Breast epithelium (tissue), 4 donors: ENCODE measurements at regions not wholly inside any gene's neighbourhood (a gene's known extent, or its start where the extent isn't known, plus 50 kb on each side); places are given as distances from the start of the nearest gene placed in this dataset.

Experiments used
- DNase-seq, 2 donors: peaks; one replicate each; pipeline ENCODE4 v3.0.0-alpha.2; 2019; ENCODE audit warnings: low spot score in 2 of 2
- H3K27ac ChIP-seq, 2 donors: fragments of 200-600 bp; sonication (generic) in 1 of 2; one replicate each; pipeline ENCODE4 v1.5.1; 2016 to 2019; ENCODE audit warnings: mild to moderate bottlenecking in 1 of 2
- H3K27me3 ChIP-seq, 2 donors: fragments of 200-600 bp; sonication (generic) in 1 of 2; one replicate each; pipeline versions ENCODE4 v1.5.1 to v1.6.0; 2017 to 2019; ENCODE audit warnings: control low read depth in 1 of 2, mild to moderate bottlenecking in 1 of 2
- H3K36me3 ChIP-seq: fragments of 200-600 bp; one replicate; pipeline ENCODE4 v1.5.1; 2019
- H3K4me1 ChIP-seq, 2 donors: fragments of 200-600 bp; sonication (generic); one replicate each; pipeline ENCODE4 v1.5.1; 2016 to 2019; ENCODE audit warnings: control low read depth in 1 of 2
- H3K4me3 ChIP-seq, 3 donors: fragments of 200-600 bp; sonication (generic); 1 replicate in 2 of 3; 2 replicates in 1 of 3; pipeline ENCODE4 v1.5.1; 2016 to 2019; ENCODE audit warnings: mild to moderate bottlenecking in 3 of 3, moderate library complexity in 2 of 3
- H3K9me3 ChIP-seq, 2 donors: fragments of 200-600 bp; sonication (generic) in 1 of 2; one replicate each; pipeline ENCODE4 v1.5.1; 2016 to 2019; ENCODE audit warnings: control low read depth in 1 of 2
- POLR2A ChIP-seq: fragments of 450-650 bp; IDR thresholded peaks from one replicate; pipeline ENCODE4 v1.6.1; 2016; ENCODE audit warnings: antibody characterized with exemption, mild to moderate bottlenecking, moderate library complexity
- POLR2AphosphoS5 ChIP-seq, 3 donors: sonication (generic); formaldehyde crosslinking; IDR thresholded peaks; one replicate each; pipeline ENCODE4 v1.6.1; 2017; ENCODE audit warnings: antibody characterized with exemption in 3 of 3
- intact Hi-C: fragments of 100-400 bp; cut with DNase I; formaldehyde crosslinking; loops from one replicate; pipeline ENCODE4 v1.15.1; 2023; ENCODE audit warnings: low total_unique reads
- TF ChIP-seq, protein P1 (sequence below), 3 donors: fragments of 450-650 bp; IDR thresholded peaks; one replicate each; pipeline ENCODE4 v1.5.1; 2016 to 2017; ENCODE audit warnings: antibody characterized with exemption in 3 of 3, mild to moderate bottlenecking in 3 of 3, moderate library complexity in 3 of 3

DNA sequence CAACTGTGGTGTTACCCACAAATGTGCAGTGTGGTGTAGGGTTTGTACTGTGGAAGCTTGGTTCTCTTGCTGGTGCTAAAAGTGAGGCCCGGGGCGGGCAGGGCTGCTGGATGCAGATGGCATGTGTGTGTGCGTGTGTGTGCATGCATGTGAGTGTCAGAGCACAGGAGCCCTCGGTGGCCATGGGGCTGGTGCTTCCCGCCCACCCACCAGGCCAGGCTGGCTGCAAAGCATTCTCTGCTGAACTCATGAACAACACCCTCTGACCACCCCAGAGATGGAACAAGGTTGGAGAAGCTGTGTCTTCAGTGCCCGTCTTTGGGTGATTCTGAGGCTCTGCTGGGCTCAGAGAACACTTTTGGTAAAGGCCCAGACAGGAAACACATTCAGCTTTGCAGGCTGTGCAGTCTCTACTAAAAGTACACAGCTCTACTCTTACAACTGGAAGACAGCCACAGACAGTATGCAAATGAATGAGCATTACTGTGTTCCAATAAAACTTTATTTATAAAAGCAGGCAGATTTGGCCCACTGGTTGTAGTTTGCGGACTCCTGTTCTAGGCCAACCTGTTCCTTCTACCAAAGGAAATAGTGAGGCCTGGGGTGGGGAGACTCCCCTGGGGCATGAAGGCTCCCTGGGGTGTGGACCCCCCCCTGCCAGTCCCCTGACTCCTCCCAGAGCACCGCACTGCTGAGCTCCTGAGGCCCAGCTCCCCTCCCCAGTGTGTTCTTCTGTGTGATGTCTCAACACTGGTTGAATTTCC, 225.3 kb upstream of the HDAC4 start:
- H3K9me3 ChIP-seq, result no peaks in the 10 kb centered on the region
- intact Hi-C loops, result no loop called here
- H3K4me3 ChIP-seq, result no peak overlapping the region
- no peak overlapping the region for H3K27ac ChIP-seq
- H3K36me3 ChIP-seq, result no peaks in the 10 kb centered on the region
- TF ChIP-seq POLR2AphosphoS5 (IDR thresholded peaks at IDR 0.05), result no peak
- TF ChIP-seq POLR2A, result no peak
- TF ChIP-seq, protein P1, sequence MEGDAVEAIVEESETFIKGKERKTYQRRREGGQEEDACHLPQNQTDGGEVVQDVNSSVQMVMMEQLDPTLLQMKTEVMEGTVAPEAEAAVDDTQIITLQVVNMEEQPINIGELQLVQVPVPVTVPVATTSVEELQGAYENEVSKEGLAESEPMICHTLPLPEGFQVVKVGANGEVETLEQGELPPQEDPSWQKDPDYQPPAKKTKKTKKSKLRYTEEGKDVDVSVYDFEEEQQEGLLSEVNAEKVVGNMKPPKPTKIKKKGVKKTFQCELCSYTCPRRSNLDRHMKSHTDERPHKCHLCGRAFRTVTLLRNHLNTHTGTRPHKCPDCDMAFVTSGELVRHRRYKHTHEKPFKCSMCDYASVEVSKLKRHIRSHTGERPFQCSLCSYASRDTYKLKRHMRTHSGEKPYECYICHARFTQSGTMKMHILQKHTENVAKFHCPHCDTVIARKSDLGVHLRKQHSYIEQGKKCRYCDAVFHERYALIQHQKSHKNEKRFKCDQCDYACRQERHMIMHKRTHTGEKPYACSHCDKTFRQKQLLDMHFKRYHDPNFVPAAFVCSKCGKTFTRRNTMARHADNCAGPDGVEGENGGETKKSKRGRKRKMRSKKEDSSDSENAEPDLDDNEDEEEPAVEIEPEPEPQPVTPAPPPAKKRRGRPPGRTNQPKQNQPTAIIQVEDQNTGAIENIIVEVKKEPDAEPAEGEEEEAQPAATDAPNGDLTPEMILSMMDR (IDR thresholded peaks at IDR 0.05), result no peak
- DNase-seq, result no peak
- H3K27me3 ChIP-seq, result no peaks in the 10 kb centered on the region
- H3K4me1 ChIP-seq, result no peaks in the 10 kb centered on the region

- intact Hi-C loops, result no loop called here
- Histone ChIP-seq H3K9me3 (no peaks in the 10 kb centered on the region), H3K36me3 (no peaks in the 10 kb centered on the region), H3K4me3 (no peak overlapping the region), H3K27ac (no peak overlapping the region), H3K27me3 (no peaks in the 10 kb centered on the region), H3K4me1 (no peaks in the 10 kb centered on the region)
- no peak for TF ChIP-seq POLR2AphosphoS5 (IDR thresholded peaks at IDR 0.05)
- TF ChIP-seq POLR2A, result no peak
- TF ChIP-seq, protein P1 (IDR thresholded peaks at IDR 0.05), result no peak
- DNase-seq, result no peak
Observed at GRCh38 chr2:239625156-239625845, 224.5 kb upstream of the HDAC4 start.

GRCh38 chr2:239621611-239622010, 220.8 kb upstream of the HDAC4 start:
- Histone ChIP-seq H3K36me3 (no peaks in the 10 kb centered on the region), H3K4me3 (no peak overlapping the region), H3K4me1 (no peaks in the 10 kb centered on the region), H3K27ac (no peak overlapping the region), H3K9me3 (peaks cover 0 to 7% of the 10 kb centered on the region in 2 donors), H3K27me3 (no peaks in the 10 kb centered on the region)
- TF ChIP-seq, protein P1 (IDR thresholded peaks at IDR 0.05), result no peak
- TF ChIP-seq POLR2AphosphoS5 (IDR thresholded peaks at IDR 0.05) (no peak), POLR2A (no peak)
- DNase-seq, result no peak
- intact Hi-C loops, result no loop called here

- intact Hi-C loops, result no loop called here
- Histone ChIP-seq H3K36me3 (no peaks in the 10 kb centered on the region), H3K4me1 (no peaks in the 10 kb centered on the region), H3K27me3 (no peaks in the 10 kb centered on the region), H3K4me3 (no peak overlapping the region), H3K9me3 (peaks cover 0 to 14% of the 10 kb centered on the region in 2 donors), H3K27ac (no peak overlapping the region)
- TF ChIP-seq POLR2AphosphoS5 (IDR thresholded peaks at IDR 0.05), result no peak
- TF ChIP-seq POLR2A, result no peak
- TF ChIP-seq, protein P1 (IDR thresholded peaks at IDR 0.05), result no peak
- no peak for DNase-seq
Observed at GRCh38 chr2:239619369-239619768, 218.5 kb upstream of the HDAC4 start.

DNA sequence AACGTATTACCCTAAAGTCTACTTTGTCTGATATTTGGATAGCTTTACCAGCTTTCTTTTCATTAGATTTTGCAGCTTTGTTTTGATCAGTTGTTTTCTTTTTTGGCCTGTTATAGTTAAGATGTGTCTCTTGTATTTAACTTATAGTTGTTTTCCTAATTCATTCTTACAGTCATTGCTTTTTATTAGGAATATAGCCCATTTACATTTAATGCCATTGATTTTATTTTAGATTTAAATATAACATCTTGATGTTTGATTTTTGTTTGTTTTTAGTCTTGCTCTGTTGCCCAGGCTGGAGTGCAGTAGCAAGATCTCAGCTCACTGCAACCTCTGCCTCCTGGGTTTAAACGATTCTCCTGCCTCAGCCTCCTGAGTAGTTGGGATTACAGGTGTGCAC, 215.9 kb upstream of the HDAC4 start:
- H3K27me3 ChIP-seq, result no peaks in the 10 kb centered on the region
- H3K4me3 ChIP-seq, result no peak overlapping the region
- intact Hi-C loops, result no loop called here
- TF ChIP-seq, protein P1 (IDR thresholded peaks at IDR 0.05), result no peak
- TF ChIP-seq POLR2A (no peak), POLR2AphosphoS5 (IDR thresholded peaks at IDR 0.05) (no peak)
- H3K27ac ChIP-seq, result no peak overlapping the region
- DNase-seq, result no peak
- H3K36me3 ChIP-seq, result no peaks in the 10 kb centered on the region
- no peaks in the 10 kb centered on the region for H3K4me1 ChIP-seq
- H3K9me3 ChIP-seq, result peaks cover 0 to 14% of the 10 kb centered on the region in 2 donors
